AG09309 (cell line): ENCODE measurements at regions not wholly inside any gene's neighbourhood (a gene's known extent, or its start where the extent isn't known, plus 50 kb on each side); places are given as distances from the start of the nearest gene placed in this dataset.

Experiments used
- DNase-seq: peaks from one replicate; pipeline ENCODE4 v3.0.0-alpha.2; 2010; ENCODE audit warnings: low read depth
- H3K4me3 ChIP-seq: 2 replicates; pipeline ENCODE4 v1.5.1; 2011; ENCODE audit warnings: mild to moderate bottlenecking, low read depth, low read length, moderate library complexity; ENCODE audit not compliant: control insufficient read depth
- CTCF ChIP-seq: IDR thresholded peaks from 2 replicates; pipeline ENCODE4 v1.5.1; 2011; ENCODE audit warnings: mild to moderate bottlenecking, low read depth, low read length, inconsistent platforms; ENCODE audit not compliant: insufficient read depth, control insufficient read depth; ENCODE audit errors: missing control alignments

- no peak for TF ChIP-seq CTCF
- no peak overlapping the region for H3K4me3 ChIP-seq
- no peak for DNase-seq
Observed at GRCh38 chr2:2800697-2801096, 469.6 kb upstream of the MYT1L start.

- no peak for DNase-seq
- H3K4me3 ChIP-seq: no peak overlapping the region
- TF ChIP-seq CTCF: no peak
Observed at GRCh38 chr2:2800001-2800400, 468.9 kb upstream of the MYT1L start.

DNA sequence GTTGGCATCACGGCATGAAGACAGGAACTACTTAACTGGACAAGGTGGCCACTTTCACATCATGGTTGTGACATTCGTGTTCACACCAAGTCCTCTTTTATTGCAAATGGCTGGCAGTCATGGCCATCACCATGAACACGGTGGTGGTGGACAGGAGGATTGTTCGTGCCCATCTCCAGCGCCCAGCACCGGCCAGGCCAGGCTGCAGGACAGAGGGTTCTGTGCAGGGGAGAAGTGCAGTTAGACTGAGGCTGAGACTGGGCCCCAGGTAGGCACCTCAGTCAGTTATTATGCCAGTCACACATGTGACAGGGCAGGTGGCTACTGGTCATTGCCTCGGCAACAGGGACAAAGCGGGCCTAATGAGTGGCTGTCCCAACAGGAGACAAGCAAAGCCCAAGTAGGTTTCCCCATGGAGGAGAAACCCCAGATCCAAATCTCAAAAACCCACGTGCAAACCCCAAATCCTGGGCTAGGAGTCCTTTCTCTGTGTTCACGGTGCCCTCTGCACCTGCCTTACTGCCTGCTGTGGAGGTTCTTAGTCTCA is 468.1 kb upstream of the MYT1L start:
- DNase-seq: no peak
- H3K4me3 ChIP-seq: no peak overlapping the region
- TF ChIP-seq CTCF: no peak

- no peak overlapping the region for H3K4me3 ChIP-seq
- no peak for DNase-seq
- no peak for TF ChIP-seq CTCF
Observed at GRCh38 chr2:2798337-2798736, 467.3 kb upstream of the MYT1L start.

DNA sequence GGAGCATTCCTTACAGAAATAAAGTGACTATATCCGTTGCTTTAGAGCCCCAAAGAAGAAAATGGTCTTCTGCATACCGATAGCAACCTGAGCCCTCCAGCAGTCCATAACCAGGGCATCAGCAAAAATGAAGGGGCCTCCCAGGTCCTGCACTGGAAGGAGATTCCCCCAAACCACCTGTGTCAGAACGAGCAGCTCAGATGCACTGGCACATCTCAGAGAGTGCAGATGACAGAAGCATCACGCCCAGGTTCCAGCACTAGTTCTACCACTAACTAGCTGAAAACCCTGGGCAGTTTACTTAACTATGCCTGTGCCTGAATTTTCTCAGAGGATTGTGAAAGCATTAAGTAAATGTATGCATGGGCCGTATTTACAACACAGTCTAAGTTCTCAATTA is 466.7 kb upstream of the MYT1L start:
- TF ChIP-seq CTCF: no peak

DNA sequence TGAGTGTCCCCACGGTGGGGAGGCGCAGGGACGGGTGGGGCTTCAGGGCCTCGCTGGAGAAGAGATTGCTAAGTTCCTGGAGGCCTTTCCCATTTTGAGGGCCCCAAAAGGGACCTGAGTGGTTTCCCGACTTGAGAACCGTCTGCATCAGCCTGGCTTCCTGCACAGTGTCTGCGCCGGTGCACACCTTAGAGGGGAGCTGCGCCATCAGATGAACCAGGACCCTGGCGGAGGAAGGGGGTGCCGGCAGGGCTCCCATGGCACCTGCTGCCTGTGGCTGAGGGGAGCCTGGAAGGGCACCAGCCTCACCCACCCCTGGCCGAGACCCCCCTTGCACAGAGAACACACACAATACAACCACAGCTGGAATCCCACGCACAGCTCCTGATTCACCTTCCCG is 465.1 kb upstream of the MYT1L start:
- DNase-seq: no peak
- H3K4me3 ChIP-seq: no peak overlapping the region
- no peak for TF ChIP-seq CTCF

More for the DNA sequence above, 466.7 kb upstream of the MYT1L start:
- no peak for DNase-seq
- no peak overlapping the region for H3K4me3 ChIP-seq
